K562 (cell line): ENCODE measurements at regions not wholly inside any gene's neighbourhood (a gene's known extent, or its start where the extent isn't known, plus 50 kb on each side); places are given as distances from the start of the nearest gene placed in this dataset.

Source experiments
- ATAC-seq: fragments of 200-7000 bp; cut with Tn5 transposase; 3 replicates; pipeline ENCODE4 v1.9.1; 2020; ENCODE audit warnings: moderate library complexity
- BruUV-seq: library from RNA; stranded (reverse); fragments of 400-500 nt; replicated peaks from 2 replicates; lab custom pipeline; 2021; lab: Mats Ljungman, UMichigan
- CTCF ChIA-PET: fragments of 300-600 bp; formaldehyde crosslinking; extraction: SDS; loops from one replicate; lab custom pipeline; 2021; ENCODE audit warnings: low intra/inter-chr PET ratio; lab: Yijun Ruan, JAX
- POLR2A ChIA-PET: fragments of 300-600, 350-650 bp; sonication (Branson Sonifier 250); formaldehyde crosslinking; extraction: SDS; loops from one replicate; lab custom pipeline; 2021; ENCODE audit warnings: antibody characterized with exemption, inconsistent platforms; lab: Yijun Ruan, JAX
- DNase-seq, 4 experiments: peaks; one replicate each; pipeline versions ENCODE4 v3.0.0 to v3.0.0-alpha.2; 2011 to 2018; ENCODE audit warnings: low spot score in 3 of 4, mixed read lengths in 3 of 4; ENCODE audit errors: extremely low read depth in 1 of 4
- FAIRE-seq: peaks from 2 replicates; lab custom pipeline; 2011; peaks lifted over from hg19 to GRCh38; lab: Jason Lieb, UNC
- H2AFZ ChIP-seq: 2 replicates; pipeline ENCODE4 v1.6.0; 2011; ENCODE audit warnings: low read depth, low read length, control low read depth, inconsistent platforms
- H3K27ac ChIP-seq: fragments of 200-600 bp; 3 replicates; pipeline ENCODE4 v1.8.0; 2011; ENCODE audit warnings: low read depth, mild to moderate bottlenecking, control low read depth, inconsistent platforms, low read length, moderate library complexity, mixed read lengths; ENCODE audit errors: extremely low read depth
- H3K27me3 ChIP-seq, 2 experiments: fragments of 300-600 bp in 1 of 2; 2 replicates in 1 of 2; 3 replicates in 1 of 2; pipeline versions ENCODE4 v1.6.0 to v1.8.0; 2011; ENCODE audit warnings: inconsistent platforms in 2 of 2, low read length in 2 of 2, mild to moderate bottlenecking in 1 of 2, mixed read lengths in 1 of 2, moderate library complexity in 1 of 2; ENCODE audit not compliant: control insufficient read depth in 2 of 2, insufficient read depth in 2 of 2
- H3K36me3 ChIP-seq: fragments of 300-600 bp; 3 replicates; pipeline ENCODE4 v1.8.0; 2011; ENCODE audit warnings: mild to moderate bottlenecking, low read length, inconsistent platforms; ENCODE audit not compliant: control insufficient read depth, insufficient read depth
- H3K4me1 ChIP-seq, 2 experiments: fragments of 200-600 bp in 1 of 2; replicated peaks in 1 of 2; 2 replicates in 1 of 2; 3 replicates in 1 of 2; pipeline versions ENCODE4 v1.5.1 to v1.8.0; 2011; ENCODE audit warnings: inconsistent platforms in 2 of 2, low read length in 2 of 2, mild to moderate bottlenecking in 1 of 2, mixed read lengths in 1 of 2, moderate library complexity in 1 of 2; ENCODE audit not compliant: control insufficient read depth in 2 of 2, insufficient read depth in 2 of 2
- H3K4me2 ChIP-seq: 2 replicates; pipeline ENCODE4 v1.6.1; 2011; ENCODE audit warnings: low read length, control low read depth, inconsistent platforms, mixed read lengths; ENCODE audit not compliant: insufficient read depth
- H3K4me3 ChIP-seq: fragments of 200-600 bp; sonication (generic), shearing (Covaris generic); 2 replicates; pipeline ENCODE4 v1.5.1; 2016; ENCODE audit warnings: control low read depth, inconsistent platforms
- H3K79me2 ChIP-seq: fragments of 200-600 bp; 3 replicates; pipeline ENCODE4 v1.8.0; 2011; ENCODE audit warnings: low read length, inconsistent platforms; ENCODE audit not compliant: control insufficient read depth, insufficient read depth
- H3K9ac ChIP-seq, 2 experiments: 2 replicates each; pipeline versions ENCODE4 v1.6.0 to v1.6.1; 2011; ENCODE audit warnings: low read depth in 2 of 2, low read length in 2 of 2, control low read depth in 1 of 2, inconsistent platforms in 1 of 2, mild to moderate bottlenecking in 1 of 2, mixed read lengths in 1 of 2; ENCODE audit not compliant: insufficient read depth in 1 of 2
- H3K9me1 ChIP-seq: one replicate; pipeline ENCODE4 v1.6.0; 2011; ENCODE audit warnings: inconsistent platforms, mild to moderate bottlenecking, low read length, moderate library complexity; ENCODE audit not compliant: control insufficient read depth, insufficient read depth
- H3K9me3 ChIP-seq: replicated peaks from 2 replicates; pipeline ENCODE4 v1.5.1; 2011; ENCODE audit warnings: low read depth, low read length, inconsistent platforms; ENCODE audit not compliant: control insufficient read depth, insufficient read depth
- H4K20me1 ChIP-seq: replicated peaks from 2 replicates; pipeline ENCODE4 v1.6.1; 2011; ENCODE audit warnings: low read length, inconsistent platforms, mixed read lengths; ENCODE audit not compliant: control insufficient read depth, insufficient read depth
- CEBPG ChIP-seq, 3 experiments: fragments of 200-800 bp in 1 of 3; sonication (Bioruptor generic) in 1 of 3; sonication (generic) in 1 of 3; formaldehyde crosslinking in 1 of 3; IDR thresholded peaks in 2 of 3; conservative IDR thresholded peaks in 1 of 3; 2 replicates each; pipeline versions ENCODE4 v1.6.1 to v1.8.0; 2016 to 2022; ENCODE audit warnings: missing compliant biosample characterization in 2 of 3, missing genetic modification characterization in 2 of 3, mild to moderate bottlenecking in 1 of 3, missing genetic modification reagents in 1 of 3
- HLTF ChIP-seq: fragments of 450-650 bp; IDR thresholded peaks from 2 replicates; pipeline ENCODE4 v1.6.1; 2016
- KDM1A ChIP-seq, 2 experiments: fragments of 450-650 bp; IDR thresholded peaks; 2 replicates each; pipeline ENCODE4 v1.6.1; 2016; ENCODE audit warnings: mild to moderate bottlenecking in 2 of 2
- LARP7 ChIP-seq: fragments of 450-650 bp; IDR thresholded peaks from 2 replicates; pipeline ENCODE4 v1.6.1; 2016
- SMAD2 ChIP-seq: fragments of 150-350 bp; IDR thresholded peaks from 2 replicates; pipeline ENCODE4 v1.6.1; 2014; ENCODE audit warnings: low read depth, mild to moderate bottlenecking, low read length
- STAT5B ChIP-seq: fragments of 250-450 bp; sonication (Bioruptor Pico); IDR thresholded peaks from 2 replicates; pipeline ENCODE4 v1.8.0; 2021; ENCODE audit warnings: mild to moderate bottlenecking, inconsistent platforms
- TRIM28 ChIP-seq: fragments of 450-650 bp; IDR thresholded peaks from 2 replicates; pipeline ENCODE4 v1.6.1; 2017
- ZNF12 ChIP-seq: sonication (generic); formaldehyde crosslinking; IDR thresholded peaks from 2 replicates; pipeline ENCODE4 v1.4.0; 2020; ENCODE audit warnings: mild to moderate bottlenecking, missing genetic modification reagents
- ZNF584 ChIP-seq: fragments of 200-800 bp; sonication (Bioruptor generic); IDR thresholded peaks from 2 replicates; pipeline ENCODE4 v1.6.1; 2016; ENCODE audit warnings: low read depth, mild to moderate bottlenecking, missing genetic modification characterization, missing compliant biosample characterization
- WGBS: fragments of 100-300 bp; shearing (Covaris generic); methylation state at CpG from one replicate; pipeline ENCODE4 v1.1.6; 2016; ENCODE audit warnings: low coverage, mixed read lengths; ENCODE audit not compliant: insufficient coverage; ENCODE audit errors: missing lambda C conversion rate; 5-methylcytosine and 5-hydroxymethylcytosine counted together
- in situ Hi-C: fragments of 300-500 bp; cut with MboI; formaldehyde crosslinking; loops from 4 replicates; pipeline ENCODE4 v1.15.0; 2018; ENCODE audit warnings: inconsistent platforms, mixed read lengths
- intact Hi-C: fragments of 100-400 bp; cut with micrococcal nuclease; formaldehyde crosslinking; loops from 2 replicates; pipeline ENCODE4 v1.14.2; 2022
- TF ChIP-seq, protein P1 (sequence below): sonication (generic); formaldehyde crosslinking; IDR thresholded peaks from 2 replicates; pipeline ENCODE4 v1.8.1; 2023; ENCODE audit warnings: missing genetic modification reagents, mild to moderate bottlenecking, borderline replicate concordance

GRCh38 chr18:22084547-22084946 is 84.8 kb upstream of the GATA6 start (continued):
- TF ChIP-seq, protein P1, sequence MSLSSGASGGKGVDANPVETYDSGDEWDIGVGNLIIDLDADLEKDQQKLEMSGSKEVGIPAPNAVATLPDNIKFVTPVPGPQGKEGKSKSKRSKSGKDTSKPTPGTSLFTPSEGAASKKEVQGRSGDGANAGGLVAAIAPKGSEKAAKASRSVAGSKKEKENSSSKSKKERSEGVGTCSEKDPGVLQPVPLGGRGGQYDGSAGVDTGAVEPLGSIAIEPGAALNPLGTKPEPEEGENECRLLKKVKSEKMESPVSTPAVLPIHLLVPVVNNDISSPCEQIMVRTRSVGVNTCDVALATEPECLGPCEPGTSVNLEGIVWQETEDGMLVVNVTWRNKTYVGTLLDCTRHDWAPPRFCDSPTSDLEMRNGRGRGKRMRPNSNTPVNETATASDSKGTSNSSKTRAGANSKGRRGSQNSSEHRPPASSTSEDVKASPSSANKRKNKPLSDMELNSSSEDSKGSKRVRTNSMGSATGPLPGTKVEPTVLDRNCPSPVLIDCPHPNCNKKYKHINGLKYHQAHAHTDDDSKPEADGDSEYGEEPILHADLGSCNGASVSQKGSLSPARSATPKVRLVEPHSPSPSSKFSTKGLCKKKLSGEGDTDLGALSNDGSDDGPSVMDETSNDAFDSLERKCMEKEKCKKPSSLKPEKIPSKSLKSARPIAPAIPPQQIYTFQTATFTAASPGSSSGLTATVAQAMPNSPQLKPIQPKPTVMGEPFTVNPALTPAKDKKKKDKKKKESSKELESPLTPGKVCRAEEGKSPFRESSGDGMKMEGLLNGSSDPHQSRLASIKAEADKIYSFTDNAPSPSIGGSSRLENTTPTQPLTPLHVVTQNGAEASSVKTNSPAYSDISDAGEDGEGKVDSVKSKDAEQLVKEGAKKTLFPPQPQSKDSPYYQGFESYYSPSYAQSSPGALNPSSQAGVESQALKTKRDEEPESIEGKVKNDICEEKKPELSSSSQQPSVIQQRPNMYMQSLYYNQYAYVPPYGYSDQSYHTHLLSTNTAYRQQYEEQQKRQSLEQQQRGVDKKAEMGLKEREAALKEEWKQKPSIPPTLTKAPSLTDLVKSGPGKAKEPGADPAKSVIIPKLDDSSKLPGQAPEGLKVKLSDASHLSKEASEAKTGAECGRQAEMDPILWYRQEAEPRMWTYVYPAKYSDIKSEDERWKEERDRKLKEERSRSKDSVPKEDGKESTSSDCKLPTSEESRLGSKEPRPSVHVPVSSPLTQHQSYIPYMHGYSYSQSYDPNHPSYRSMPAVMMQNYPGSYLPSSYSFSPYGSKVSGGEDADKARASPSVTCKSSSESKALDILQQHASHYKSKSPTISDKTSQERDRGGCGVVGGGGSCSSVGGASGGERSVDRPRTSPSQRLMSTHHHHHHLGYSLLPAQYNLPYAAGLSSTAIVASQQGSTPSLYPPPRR (CRISPR knock-in tag) = no peak
- TF ChIP-seq ZNF584 (CRISPR knock-in tag) (no peak), KDM1A (IDR thresholded peaks at IDR 0.05) (no peak), ZNF12 (CRISPR knock-in tag) (no peak)
- TF ChIP-seq, all 486 proteins: peak for 0

- Histone ChIP-seq H3K9ac (no peak overlapping the region), H3K4me1 (no peaks in the 10 kb centered on the region; a peak in 1 of 5 replicates), H3K9me3 (no peaks in the 10 kb centered on the region), H4K20me1 (no peaks in the 10 kb centered on the region), H3K9me1 (no peaks in the 10 kb centered on the region), H2AFZ (no peak overlapping the region), H3K36me3 (no peaks in the 10 kb centered on the region), H3K4me2 (no peak overlapping the region), H3K79me2 (no peaks in the 10 kb centered on the region), H3K27ac (no peak overlapping the region), H3K27me3 (peaks cover 46 to 63% of the 10 kb centered on the region in 2 experiments), H3K4me3 (no peak overlapping the region)
- WGBS = 4% methylated on average over 4 of the region's 4 CpGs
- no TSS peak for BruUV-seq
- in situ Hi-C loops = no loop called here
- CTCF ChIA-PET = no interaction called here
- DNase-seq (no peak), FAIRE-seq (no peak), ATAC-seq (no peak)
- TF ChIP-seq LARP7 = no peak
- no peak for TF ChIP-seq TRIM28
- TF ChIP-seq CEBPG (CRISPR knock-in tag; IDR thresholded peaks at IDR 0.05) = no peak
- TF ChIP-seq CEBPG (tag; conservative IDR thresholded peaks at IDR 0.05 in 1 of 2, IDR thresholded peaks at IDR 0.05 in 1 of 2) = no peak
- no peak for TF ChIP-seq HLTF
- no peak for TF ChIP-seq SMAD2
- TF ChIP-seq KDM1A (IDR thresholded peaks at IDR 0.05) = no peak
- no peak for TF ChIP-seq STAT5B
- intact Hi-C loops = no loop called here
- POLR2A ChIA-PET = interaction anchor here (1.0 to 1.3 kb wide), 3 partner anchors 9 to 30 kb away, joined by 3 to 9 read pairs (median 3); no protein-coding TSS in a partner anchor
Measured at GRCh38 chr18:22086973-22087372, 82.4 kb upstream of the GATA6 start.
